Erythroblast (primary cell): ENCODE measurements at regions not wholly inside any gene's neighbourhood (a gene's known extent, or its start where the extent isn't known, plus 50 kb on each side); places are given as distances from the start of the nearest gene placed in this dataset.

Experiments used
- GATA1 ChIP-seq: IDR thresholded peaks from 2 replicates; pipeline ENCODE4 v1.6.1; 2011; ENCODE audit warnings: low read depth, mild to moderate bottlenecking, control low read depth, low read length, moderate library complexity
- POLR2A ChIP-seq: IDR thresholded peaks from 2 replicates; pipeline ENCODE4 v1.6.1; 2011; ENCODE audit warnings: mild to moderate bottlenecking, low read length

DNA sequence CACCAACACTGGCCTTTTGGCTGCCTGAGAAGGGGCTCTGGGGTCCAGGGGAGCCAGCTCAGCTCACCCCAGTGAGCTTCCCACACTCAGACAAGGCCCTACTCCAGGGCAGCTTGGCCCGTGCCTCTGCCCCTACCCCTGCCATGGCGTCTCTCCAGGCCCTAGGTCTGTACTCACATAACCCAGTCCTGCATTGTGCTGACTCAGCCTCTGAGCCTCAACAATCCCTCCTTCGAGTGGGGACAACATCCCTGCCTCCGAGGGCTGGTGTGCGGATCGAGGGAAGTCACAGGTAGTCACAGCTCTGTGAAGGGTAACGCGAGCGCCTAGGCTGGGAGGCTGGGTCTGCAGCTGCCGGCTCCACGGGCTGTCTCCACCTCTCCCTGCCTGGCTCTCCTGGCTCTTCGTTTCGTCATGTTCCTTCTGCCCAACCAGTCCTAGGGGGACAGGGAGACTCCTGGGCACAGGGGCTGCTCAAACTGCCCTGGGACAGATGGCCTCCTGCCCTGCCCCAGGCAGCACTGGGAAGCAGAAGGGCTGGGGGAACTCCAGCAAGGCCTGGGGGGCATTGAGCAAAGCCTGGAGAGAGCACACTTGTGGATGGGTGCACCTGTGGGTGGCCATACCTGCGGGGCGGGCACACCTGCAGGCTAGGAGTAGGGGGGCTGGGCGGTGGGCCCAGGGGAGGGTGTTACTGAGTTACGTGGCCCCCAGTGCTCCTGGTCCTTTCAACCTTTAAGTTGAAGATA is 74.6 kb downstream of the RRM2 start:
- TF ChIP-seq POLR2A (no peak), GATA1 (no peak)
